ENCODE measurements at regions not wholly inside any gene's neighbourhood (a gene's known extent, or its start where the extent isn't known, plus 50 kb on each side); places are given as distances from the start of the nearest gene placed in this dataset.
"Not testable (repeated sequence)": the region's sequence is repeated elsewhere in the genome, so short reads cannot be mapped to it uniquely, and the experiment has no call there.

DNA sequence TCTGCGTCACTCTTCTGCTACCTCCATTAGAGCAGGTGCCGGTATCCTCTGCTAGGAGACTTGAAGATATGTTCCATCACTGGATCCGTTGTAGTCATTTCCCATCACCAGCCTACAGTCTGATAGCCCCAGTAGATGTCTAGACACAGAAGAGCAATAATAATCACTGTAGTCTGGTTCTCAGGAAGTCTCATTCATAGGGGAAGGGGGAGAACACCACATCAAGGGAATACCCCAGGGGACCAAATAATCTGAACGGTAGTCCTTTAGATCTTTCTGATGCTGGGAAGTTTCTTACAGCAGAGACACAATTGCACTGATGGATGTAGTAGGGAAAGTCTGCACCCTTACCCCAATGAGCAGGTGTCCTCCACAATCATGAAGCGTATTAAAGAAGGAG lies 595.0 kb downstream of the EPHA3 start:
- Mint-ChIP-seq H3K9me3 (peaks cover 7% of the 10 kb centered on the region), H3K4me3 (no peak overlapping the region), H3K27me3 (ENCODE audit: low read depth) (no peaks in the 10 kb centered on the region)

DNA sequence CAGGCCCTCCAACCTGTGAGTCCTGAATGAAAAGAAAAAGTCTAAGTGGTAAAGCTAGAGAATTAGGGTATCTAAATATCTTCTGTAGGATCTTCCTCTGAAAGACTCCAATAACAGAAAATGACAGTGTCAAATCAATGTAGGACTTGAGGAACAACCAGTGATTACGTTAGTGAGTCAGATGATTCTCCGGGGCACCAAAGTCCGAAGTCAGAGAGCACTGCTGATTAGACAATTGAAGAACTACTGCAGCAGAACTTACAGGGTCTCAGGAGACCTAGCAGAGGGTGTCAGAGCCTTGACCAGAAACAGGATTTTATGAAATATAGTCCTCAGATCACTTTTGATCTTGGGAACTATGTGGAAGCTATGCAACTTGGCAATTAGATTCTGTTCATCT lies 605.8 kb downstream of the EPHA3 start:
- intact Hi-C loops (cut with micrococcal nuclease) = no loop called here
- Mint-ChIP-seq H3K9me3 (peaks cover 17% of the 10 kb centered on the region), H3K36me3 (ENCODE audit: low read depth) (no peaks in the 10 kb centered on the region), H3K4me3 (no peak overlapping the region), H3K4me1 (ENCODE audit: low read depth) (no peaks in the 10 kb centered on the region), H3K27ac (no peak overlapping the region), H3K27me3 (ENCODE audit: low read depth) (no peaks in the 10 kb centered on the region)
- CTCF ChIA-PET = no interaction called here
- DNase-seq = no peak

More for the DNA sequence above, 595.0 kb downstream of the EPHA3 start:
- DNase-seq = no peak
- intact Hi-C loops (cut with micrococcal nuclease) = no loop called here
- CTCF ChIA-PET = no interaction called here
- no peaks in the 10 kb centered on the region for H3K4me1 Mint-ChIP-seq (ENCODE audit: low read depth)
- no peaks in the 10 kb centered on the region for H3K36me3 Mint-ChIP-seq (ENCODE audit: low read depth)
- H3K27ac Mint-ChIP-seq = no peak overlapping the region

DNA sequence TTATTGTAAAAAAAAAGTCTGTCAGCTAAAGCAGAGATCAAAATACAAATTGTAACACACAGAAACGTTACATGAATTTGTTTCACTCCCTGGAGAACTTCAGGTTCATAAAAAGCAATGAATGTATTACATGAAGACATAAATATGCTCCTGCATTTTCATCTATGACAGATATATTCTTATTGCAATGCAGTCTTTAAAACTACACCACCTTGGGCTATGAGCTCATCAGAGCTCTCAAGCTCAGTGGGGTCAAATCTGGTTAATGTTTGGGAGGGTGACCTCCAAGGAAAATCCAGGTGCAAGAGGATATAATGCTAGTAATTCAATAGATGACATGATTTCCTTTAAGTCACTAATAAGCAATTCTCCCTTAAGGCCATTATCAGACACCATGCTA lies 606.8 kb downstream of the EPHA3 start:
- Mint-ChIP-seq H3K27ac (no peak overlapping the region), H3K4me3 (no peak overlapping the region), H3K4me1 (ENCODE audit: low read depth) (no peaks in the 10 kb centered on the region), H3K9me3 (peaks cover 16% of the 10 kb centered on the region), H3K36me3 (ENCODE audit: low read depth) (no peaks in the 10 kb centered on the region), H3K27me3 (ENCODE audit: low read depth) (no peaks in the 10 kb centered on the region)
- intact Hi-C loops (cut with micrococcal nuclease) = no loop called here
- DNase-seq = no peak
- CTCF ChIA-PET = no interaction called here

DNA sequence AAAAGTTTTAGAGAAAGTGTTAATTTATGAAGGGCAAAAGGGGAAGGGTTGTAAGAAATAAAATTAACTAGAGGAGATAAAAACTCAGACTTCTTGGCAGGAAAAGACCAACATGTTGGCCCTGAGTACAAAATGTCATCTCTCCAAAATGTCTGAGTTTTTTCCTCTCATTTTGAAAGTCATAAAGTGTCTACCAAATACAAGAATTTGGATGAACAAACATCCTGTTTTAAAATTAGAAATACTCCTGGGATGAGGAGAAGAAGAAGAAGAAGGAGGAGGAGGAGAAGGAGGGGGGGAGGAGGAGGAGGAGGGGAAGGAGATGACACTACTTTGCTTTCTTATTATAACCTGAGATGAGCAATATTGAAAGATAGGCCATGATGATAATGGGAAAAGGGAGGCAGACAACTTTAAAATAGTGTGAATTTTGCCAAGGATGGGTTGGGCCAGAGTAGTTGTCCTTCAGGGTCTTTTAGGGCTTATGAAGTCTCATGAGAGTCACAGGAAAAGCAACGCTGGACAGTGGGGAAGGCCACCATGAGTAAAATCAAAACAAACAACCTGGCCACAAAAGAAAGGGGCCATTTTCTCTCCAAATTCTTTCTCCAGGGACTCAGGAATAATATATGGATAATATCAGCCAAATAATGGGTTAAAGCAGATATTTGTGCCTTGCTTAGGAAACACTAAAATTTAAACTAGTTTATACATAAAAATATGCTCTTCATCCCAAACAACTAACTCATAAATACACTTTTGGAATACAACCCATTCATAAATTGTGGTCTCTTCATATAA lies 632.9 kb downstream of the EPHA3 start:
- Mint-ChIP-seq H3K9me3 (peaks cover 5% of the 10 kb centered on the region), H3K4me1 (ENCODE audit: low read depth) (no peaks in the 10 kb centered on the region), H3K36me3 (ENCODE audit: low read depth) (no peaks in the 10 kb centered on the region), H3K4me3 (no peak overlapping the region), H3K27ac (no peak overlapping the region), H3K27me3 (ENCODE audit: low read depth) (no peaks in the 10 kb centered on the region)
- no peak for DNase-seq
- intact Hi-C loops (cut with micrococcal nuclease) = no loop called here
- CTCF ChIA-PET = no interaction called here

DNA sequence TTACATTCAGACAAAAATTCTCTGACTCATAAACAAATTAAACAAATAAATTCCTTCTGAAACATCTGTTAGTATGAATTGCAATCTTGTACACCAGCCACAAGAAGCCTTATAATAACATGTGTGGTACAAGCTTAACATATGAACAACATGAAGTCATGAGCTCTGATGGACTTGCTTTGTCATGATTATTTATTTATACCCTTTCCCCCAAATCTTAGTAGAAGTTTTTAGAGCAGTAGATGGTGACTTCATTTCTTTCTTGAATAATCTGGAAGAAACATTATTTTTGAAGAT lies 633.4 kb downstream of the EPHA3 start:
- no peaks in the 10 kb centered on the region for H3K36me3 Mint-ChIP-seq (ENCODE audit: low read depth)
- no peaks in the 10 kb centered on the region for H3K4me1 Mint-ChIP-seq (ENCODE audit: low read depth)
- intact Hi-C loops (cut with micrococcal nuclease) = no loop called here
- no peak overlapping the region for H3K4me3 Mint-ChIP-seq
- H3K27me3 Mint-ChIP-seq (ENCODE audit: low read depth) = no peaks in the 10 kb centered on the region
- no peak overlapping the region for H3K27ac Mint-ChIP-seq
- peaks cover 8% of the 10 kb centered on the region for H3K9me3 Mint-ChIP-seq
- no peak for DNase-seq
- CTCF ChIA-PET = no interaction called here

DNA sequence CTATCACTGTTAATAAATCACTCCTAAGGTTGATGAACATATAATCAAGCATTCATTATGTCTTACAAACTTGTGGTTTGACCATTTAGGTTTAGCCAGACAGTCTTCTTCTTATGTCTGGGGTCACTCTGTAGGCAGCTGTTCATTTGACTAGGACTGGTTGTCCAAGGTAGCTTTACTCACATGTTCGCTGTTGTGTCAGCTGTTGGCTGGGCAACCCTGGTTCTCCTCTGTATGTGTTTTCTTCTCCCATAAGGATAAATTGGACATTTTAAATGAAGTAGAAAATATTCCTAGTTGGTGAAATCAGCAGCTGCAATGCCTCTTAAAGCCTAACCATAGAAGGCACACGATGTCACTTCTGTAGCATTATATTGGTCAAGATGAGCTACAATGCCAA lies 635.1 kb downstream of the EPHA3 start:
- H3K4me3 Mint-ChIP-seq = no peak overlapping the region
- no peak overlapping the region for H3K27ac Mint-ChIP-seq
- peaks cover 2% of the 10 kb centered on the region for H3K27me3 Mint-ChIP-seq (ENCODE audit: low read depth)
- CTCF ChIA-PET = no interaction called here
- H3K4me1 Mint-ChIP-seq (ENCODE audit: low read depth) = no peaks in the 10 kb centered on the region
- DNase-seq = no peak
- H3K36me3 Mint-ChIP-seq (ENCODE audit: low read depth) = no peaks in the 10 kb centered on the region
- intact Hi-C loops (cut with micrococcal nuclease) = no loop called here
- H3K9me3 Mint-ChIP-seq = peaks cover 12% of the 10 kb centered on the region

DNA sequence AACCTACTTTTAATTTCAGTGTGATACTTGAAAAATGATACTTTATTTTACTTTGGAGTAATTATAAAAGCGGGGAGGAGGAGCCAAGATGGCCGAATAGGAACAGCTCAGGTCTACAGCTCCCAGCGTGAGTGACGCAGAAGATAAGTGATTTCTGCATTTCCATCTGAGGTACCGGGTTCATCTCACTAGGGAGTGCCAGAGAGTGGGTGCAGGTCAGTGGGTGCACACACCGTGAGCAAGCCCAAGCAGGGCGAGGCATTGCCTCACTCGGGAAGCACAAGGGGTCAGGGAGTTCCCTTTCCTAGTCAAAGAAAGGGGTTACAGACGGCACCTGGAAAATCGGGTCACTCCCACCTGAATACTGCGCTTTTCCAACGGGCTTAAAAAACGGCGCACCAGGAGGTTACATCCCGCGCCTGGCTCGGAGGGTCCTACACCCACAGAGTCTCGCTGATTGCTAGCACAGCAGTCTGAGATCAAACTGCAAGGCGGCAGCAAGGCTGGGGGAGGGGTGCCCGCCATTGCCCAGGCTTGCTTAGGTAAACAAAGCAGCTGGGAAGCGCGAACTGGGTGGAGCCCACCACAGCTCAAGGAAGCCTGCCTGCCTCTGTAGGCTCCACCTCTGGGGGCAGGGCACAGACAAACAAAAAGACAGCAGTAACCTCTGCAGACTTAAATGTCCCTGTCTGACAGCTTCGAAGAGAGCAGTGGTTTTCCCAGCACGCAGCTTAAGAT lies 640.3 kb downstream of the EPHA3 start:
- H3K27ac Mint-ChIP-seq; H3K27me3 Mint-ChIP-seq (ENCODE audit: low read depth); DNase-seq; H3K36me3 Mint-ChIP-seq (ENCODE audit: low read depth); H3K4me1 Mint-ChIP-seq (ENCODE audit: low read depth); CTCF ChIA-PET; intact Hi-C loops (cut with micrococcal nuclease); H3K4me3 Mint-ChIP-seq: not testable (repeated sequence)
- H3K9me3 Mint-ChIP-seq = peaks cover 10% of the 10 kb centered on the region

DNA sequence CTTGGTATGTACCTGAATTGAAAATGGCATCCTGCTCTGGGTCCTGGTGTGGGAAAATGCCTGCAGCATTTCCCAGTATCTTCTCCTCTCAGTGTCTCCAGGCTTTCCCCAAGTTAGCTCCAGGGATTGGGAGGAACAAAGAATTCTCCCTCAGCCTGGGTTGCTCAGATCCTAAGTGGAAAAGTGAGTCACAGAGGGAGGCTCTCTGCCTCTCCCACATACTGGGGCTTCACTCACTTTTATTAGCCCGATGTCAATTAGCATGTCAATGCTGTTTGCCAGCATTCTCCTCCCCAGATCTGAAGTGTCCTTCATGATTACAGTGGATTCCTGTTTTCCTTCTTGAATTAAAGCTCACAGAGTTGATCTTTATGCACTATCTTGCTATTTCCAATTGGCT lies 655.0 kb downstream of the EPHA3 start:
- intact Hi-C loops (cut with micrococcal nuclease) = no loop called here
- no peak overlapping the region for H3K27ac Mint-ChIP-seq
- H3K9me3 Mint-ChIP-seq = peaks cover 15% of the 10 kb centered on the region
- H3K36me3 Mint-ChIP-seq (ENCODE audit: low read depth) = no peaks in the 10 kb centered on the region
- H3K4me1 Mint-ChIP-seq (ENCODE audit: low read depth) = no peaks in the 10 kb centered on the region
- H3K27me3 Mint-ChIP-seq (ENCODE audit: low read depth) = no peaks in the 10 kb centered on the region
- no peak for DNase-seq
- H3K4me3 Mint-ChIP-seq = no peak overlapping the region
- CTCF ChIA-PET = no interaction called here

DNA sequence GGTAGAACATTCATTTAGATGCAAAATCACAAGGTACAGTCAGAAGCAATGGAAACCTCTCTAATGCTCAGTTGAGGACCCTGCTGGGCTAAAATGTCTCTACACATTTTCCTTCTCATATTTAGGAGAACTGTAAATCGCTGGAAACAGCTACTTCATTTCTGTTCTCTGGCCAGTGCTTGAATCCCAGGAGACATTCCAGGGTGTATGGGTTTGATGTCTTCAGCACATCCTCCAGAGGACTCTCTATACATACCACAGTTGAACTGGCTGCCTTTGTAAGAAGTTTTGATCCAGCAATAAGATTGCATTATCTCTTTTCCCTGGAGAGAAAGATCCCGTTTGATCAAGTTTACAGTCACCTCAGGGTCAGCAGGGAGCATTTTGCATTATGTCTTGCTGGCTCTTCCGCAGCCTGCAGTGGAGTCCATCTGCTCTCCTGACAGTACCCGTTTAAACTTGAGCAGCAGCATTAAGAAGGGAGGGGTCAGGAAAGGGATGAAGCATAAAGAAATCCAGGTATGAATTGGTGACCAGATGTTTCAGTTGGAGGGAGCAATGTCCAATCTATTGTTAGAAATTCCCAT lies 676.0 kb downstream of the EPHA3 start:
- no peak for DNase-seq
- Mint-ChIP-seq H3K4me3 (no peak overlapping the region), H3K4me1 (ENCODE audit: low read depth) (no peaks in the 10 kb centered on the region), H3K27me3 (ENCODE audit: low read depth) (no peaks in the 10 kb centered on the region), H3K9me3 (peaks cover 5% of the 10 kb centered on the region), H3K27ac (no peak overlapping the region), H3K36me3 (ENCODE audit: low read depth) (no peaks in the 10 kb centered on the region)
- intact Hi-C loops (cut with micrococcal nuclease) = no loop called here
- CTCF ChIA-PET = no interaction called here

DNA sequence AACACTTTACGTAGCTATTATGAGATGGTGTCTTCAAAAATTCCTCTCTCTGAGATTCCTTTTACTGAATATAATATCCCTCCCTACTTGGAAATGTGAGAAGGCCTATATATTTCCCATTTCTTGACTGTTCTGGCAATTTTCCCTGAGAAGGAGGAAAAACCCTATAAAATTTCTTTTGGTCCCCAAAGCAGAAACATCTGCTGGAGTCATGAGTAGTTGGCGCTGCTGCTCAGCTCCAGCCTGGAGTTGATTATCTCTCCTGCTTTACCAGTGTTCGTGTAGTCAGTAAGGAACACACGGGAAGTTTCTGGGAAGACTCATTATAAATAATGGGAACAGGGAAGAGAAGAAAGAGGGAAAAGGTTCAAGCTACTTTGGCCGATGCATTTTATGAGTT lies 680.1 kb downstream of the EPHA3 start:
- no peak overlapping the region for H3K4me3 Mint-ChIP-seq
- peaks cover 2% of the 10 kb centered on the region for H3K9me3 Mint-ChIP-seq
- DNase-seq = no peak
- intact Hi-C loops (cut with micrococcal nuclease) = no loop called here
- no peak overlapping the region for H3K27ac Mint-ChIP-seq
- H3K27me3 Mint-ChIP-seq (ENCODE audit: low read depth) = no peaks in the 10 kb centered on the region
- H3K4me1 Mint-ChIP-seq (ENCODE audit: low read depth) = no peaks in the 10 kb centered on the region
- no peaks in the 10 kb centered on the region for H3K36me3 Mint-ChIP-seq (ENCODE audit: low read depth)
- CTCF ChIA-PET = no interaction called here

DNA sequence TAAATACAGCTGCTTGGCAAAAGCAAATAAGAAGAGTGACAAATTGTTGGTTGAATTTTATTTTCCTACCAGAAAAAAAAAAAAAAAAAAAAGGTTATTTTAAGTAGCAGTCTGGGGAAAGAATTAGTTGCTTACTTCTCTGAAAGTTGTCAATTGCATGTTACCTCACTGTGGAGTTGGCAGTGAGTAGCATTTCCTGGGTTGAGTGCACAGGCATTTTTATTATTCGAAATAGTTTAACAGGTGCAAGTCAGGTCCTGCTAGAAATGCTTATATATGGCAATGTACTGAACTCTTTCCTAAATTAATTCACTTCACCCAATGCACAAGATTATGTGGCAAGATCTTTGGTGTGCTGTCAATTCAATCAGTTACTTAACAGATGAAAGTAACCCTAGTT lies 680.6 kb downstream of the EPHA3 start:
- intact Hi-C loops (cut with micrococcal nuclease) = no loop called here
- Mint-ChIP-seq H3K4me3 (no peak overlapping the region), H3K36me3 (ENCODE audit: low read depth) (no peaks in the 10 kb centered on the region), H3K9me3 (peaks cover 2% of the 10 kb centered on the region), H3K27me3 (ENCODE audit: low read depth) (no peaks in the 10 kb centered on the region), H3K4me1 (ENCODE audit: low read depth) (no peaks in the 10 kb centered on the region), H3K27ac (no peak overlapping the region)
- DNase-seq = no peak
- CTCF ChIA-PET = no interaction called here

DNA sequence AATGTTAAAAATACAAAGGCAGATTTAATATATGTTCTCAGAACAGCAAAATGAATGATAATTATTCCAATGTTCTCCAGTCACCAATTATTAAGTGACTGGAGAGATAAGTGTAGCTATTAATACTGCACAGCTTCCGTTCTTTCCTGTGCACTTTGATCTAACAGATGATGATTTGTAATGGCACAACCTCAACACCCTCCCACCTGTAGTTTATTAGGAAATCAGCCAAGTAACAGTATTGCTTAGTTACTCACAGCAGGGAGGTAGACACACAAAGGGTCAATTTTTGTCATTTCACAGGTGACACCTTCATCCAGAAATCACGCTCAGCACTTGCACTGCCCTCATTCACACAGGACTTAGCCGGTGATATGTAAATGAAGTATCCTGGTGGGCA lies 688.1 kb downstream of the EPHA3 start:
- no peak overlapping the region for H3K27ac Mint-ChIP-seq
- H3K9me3 Mint-ChIP-seq = peaks cover 3% of the 10 kb centered on the region
- H3K4me3 Mint-ChIP-seq = no peak overlapping the region
- CTCF ChIA-PET = no interaction called here
- no peaks in the 10 kb centered on the region for H3K27me3 Mint-ChIP-seq (ENCODE audit: low read depth)
- DNase-seq = no peak
- no peaks in the 10 kb centered on the region for H3K36me3 Mint-ChIP-seq (ENCODE audit: low read depth)
- intact Hi-C loops (cut with micrococcal nuclease) = no loop called here
- no peaks in the 10 kb centered on the region for H3K4me1 Mint-ChIP-seq (ENCODE audit: low read depth)

DNA sequence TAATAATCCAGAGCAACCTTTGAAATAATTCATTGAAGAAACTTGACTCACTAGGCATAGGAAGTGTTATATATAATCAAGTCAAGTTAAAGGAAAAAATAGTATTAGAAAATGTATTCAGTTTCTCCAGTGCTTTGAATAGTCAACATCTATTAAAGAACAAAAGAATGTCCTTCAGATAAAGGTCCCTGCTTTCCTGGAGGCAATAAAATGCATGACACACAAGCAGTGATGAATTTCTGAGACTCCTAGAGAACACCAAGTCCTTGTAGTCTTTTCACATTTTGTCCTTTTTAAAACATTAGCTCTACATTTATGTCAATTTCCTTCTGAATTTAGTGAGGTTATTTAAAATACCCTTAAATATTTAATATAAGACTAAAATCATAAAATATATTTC lies 695.5 kb downstream of the EPHA3 start:
- DNase-seq = no peak
- H3K9me3 Mint-ChIP-seq = peaks cover 2% of the 10 kb centered on the region
- no peak overlapping the region for H3K4me3 Mint-ChIP-seq
- no peak overlapping the region for H3K27ac Mint-ChIP-seq
- intact Hi-C loops (cut with micrococcal nuclease) = no loop called here
- H3K36me3 Mint-ChIP-seq (ENCODE audit: low read depth) = no peaks in the 10 kb centered on the region
- H3K4me1 Mint-ChIP-seq (ENCODE audit: low read depth) = no peaks in the 10 kb centered on the region
- CTCF ChIA-PET = no interaction called here
- no peaks in the 10 kb centered on the region for H3K27me3 Mint-ChIP-seq (ENCODE audit: low read depth)
